Hepatocyte (in vitro differentiated cells): ENCODE measurements at regions not wholly inside any gene's neighbourhood (a gene's known extent, or its start where the extent isn't known, plus 50 kb on each side); places are given as distances from the start of the nearest gene placed in this dataset.

Experiments
- DNase-seq: peaks from one replicate; pipeline ENCODE4 v3.0.0-alpha.2; 2016; ENCODE audit warnings: low spot score
- H2AFZ ChIP-seq: fragments of 200-600 bp; sonication (generic); 2 replicates; pipeline ENCODE4 v1.6.0; 2016; ENCODE audit warnings: antibody characterized with exemption, mild to moderate bottlenecking
- H3K27ac ChIP-seq: fragments of 200-600 bp; sonication (generic); 2 replicates; pipeline ENCODE4 v1.5.1; 2016; ENCODE audit warnings: mild to moderate bottlenecking
- H3K27me3 ChIP-seq: fragments of 200-600 bp; sonication (generic); 2 replicates; pipeline ENCODE4 v1.6.1; 2016
- H3K36me3 ChIP-seq: fragments of 200-600 bp; sonication (generic); replicated peaks from 2 replicates; pipeline ENCODE4 v1.5.1; 2016; ENCODE audit warnings: low read depth; ENCODE audit not compliant: insufficient read depth
- H3K4me1 ChIP-seq: fragments of 200-600 bp; sonication (generic); 2 replicates; pipeline ENCODE4 v1.5.1; 2016; ENCODE audit warnings: mild to moderate bottlenecking, moderate library complexity; ENCODE audit not compliant: insufficient read depth
- H3K4me2 ChIP-seq: fragments of 200-600 bp; sonication (generic); 2 replicates; pipeline ENCODE4 v1.6.0; 2016
- H3K4me3 ChIP-seq: fragments of 200-600 bp; sonication (generic); 2 replicates; pipeline ENCODE4 v1.5.1; 2016; ENCODE audit warnings: mild to moderate bottlenecking
- H3K79me2 ChIP-seq: fragments of 200-600 bp; sonication (generic); 2 replicates; pipeline ENCODE4 v1.6.0; 2017; ENCODE audit warnings: mild to moderate bottlenecking
- H3K9me2 ChIP-seq: fragments of 200-600 bp; sonication (generic); replicated peaks from 2 replicates; pipeline ENCODE4 v1.6.0; 2017; ENCODE audit warnings: mild to moderate bottlenecking; ENCODE audit not compliant: insufficient read depth
- H3K9me3 ChIP-seq: fragments of 200-600 bp; sonication (generic); 2 replicates; pipeline ENCODE4 v1.5.1; 2016; ENCODE audit warnings: low read depth, mild to moderate bottlenecking
- H4K20me1 ChIP-seq: fragments of 200-600 bp; sonication (generic); 2 replicates; pipeline ENCODE4 v1.6.0; 2016; ENCODE audit warnings: mild to moderate bottlenecking; ENCODE audit not compliant: insufficient read depth, poor library complexity, severe bottlenecking
- EZH2 ChIP-seq: fragments of 200-600 bp; sonication (generic); IDR thresholded peaks from 2 replicates; pipeline ENCODE4 v1.6.1; 2016; ENCODE audit warnings: antibody characterized with exemption, mild to moderate bottlenecking, borderline replicate concordance
- EZH2phosphoT487 ChIP-seq: fragments of 200-600 bp; sonication (generic); IDR thresholded peaks from one replicate; pipeline ENCODE4 v1.6.1; 2018; ENCODE audit warnings: antibody characterized with exemption, mild to moderate bottlenecking, low read depth, moderate library complexity; ENCODE audit not compliant: unreplicated experiment, severe bottlenecking
- WGBS: methylation state at CpG from one replicate; pipeline ENCODE4 v1.1.6; 2016; ENCODE audit warnings: low lambda C conversion rate; ENCODE audit errors: missing lambda C conversion rate; 5-methylcytosine and 5-hydroxymethylcytosine counted together
- TF ChIP-seq, protein P1 (sequence below): fragments of 200-600 bp; sonication (generic); IDR thresholded peaks from 2 replicates; pipeline ENCODE4 v1.5.1; 2016; ENCODE audit warnings: antibody characterized with exemption, mild to moderate bottlenecking; ENCODE audit not compliant: poor library complexity

DNA sequence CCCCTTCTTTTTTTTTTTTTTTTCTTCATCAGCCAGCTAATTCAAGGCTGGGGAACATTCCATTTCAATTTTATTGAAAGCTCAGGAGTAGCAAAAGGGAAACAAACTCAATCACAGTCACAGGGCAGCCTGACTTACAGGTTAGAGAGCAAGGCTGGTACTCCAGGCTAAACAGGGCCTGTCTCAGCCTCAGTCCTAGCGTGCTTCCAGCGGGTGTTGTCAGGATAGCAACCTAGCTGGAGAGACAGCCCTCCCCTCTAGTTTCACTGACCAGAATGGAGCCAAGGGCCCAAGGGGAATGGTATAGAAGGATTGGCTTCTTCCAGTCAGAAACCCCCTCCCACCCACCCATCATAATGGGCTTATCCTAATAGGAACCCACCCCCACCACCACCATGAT, 132.9 kb downstream of the PXDC1 start:
- no peaks in the 10 kb centered on the region for H3K79me2 ChIP-seq
- no peaks in the 10 kb centered on the region for H3K36me3 ChIP-seq
- no peak overlapping the region for H2AFZ ChIP-seq
- no peaks in the 10 kb centered on the region for H3K4me1 ChIP-seq
- no peaks in the 10 kb centered on the region for H3K27me3 ChIP-seq
- 94% methylated on average over 2 of the region's 2 CpGs for WGBS
- no peaks in the 10 kb centered on the region for H4K20me1 ChIP-seq
- DNase-seq = no peak
- no peak overlapping the region for H3K27ac ChIP-seq
- no peak overlapping the region for H3K4me3 ChIP-seq
- no peaks in the 10 kb centered on the region for H3K9me2 ChIP-seq
- no peaks in the 10 kb centered on the region for H3K9me3 ChIP-seq
- TF ChIP-seq EZH2 = no peak
- TF ChIP-seq, protein P1, sequence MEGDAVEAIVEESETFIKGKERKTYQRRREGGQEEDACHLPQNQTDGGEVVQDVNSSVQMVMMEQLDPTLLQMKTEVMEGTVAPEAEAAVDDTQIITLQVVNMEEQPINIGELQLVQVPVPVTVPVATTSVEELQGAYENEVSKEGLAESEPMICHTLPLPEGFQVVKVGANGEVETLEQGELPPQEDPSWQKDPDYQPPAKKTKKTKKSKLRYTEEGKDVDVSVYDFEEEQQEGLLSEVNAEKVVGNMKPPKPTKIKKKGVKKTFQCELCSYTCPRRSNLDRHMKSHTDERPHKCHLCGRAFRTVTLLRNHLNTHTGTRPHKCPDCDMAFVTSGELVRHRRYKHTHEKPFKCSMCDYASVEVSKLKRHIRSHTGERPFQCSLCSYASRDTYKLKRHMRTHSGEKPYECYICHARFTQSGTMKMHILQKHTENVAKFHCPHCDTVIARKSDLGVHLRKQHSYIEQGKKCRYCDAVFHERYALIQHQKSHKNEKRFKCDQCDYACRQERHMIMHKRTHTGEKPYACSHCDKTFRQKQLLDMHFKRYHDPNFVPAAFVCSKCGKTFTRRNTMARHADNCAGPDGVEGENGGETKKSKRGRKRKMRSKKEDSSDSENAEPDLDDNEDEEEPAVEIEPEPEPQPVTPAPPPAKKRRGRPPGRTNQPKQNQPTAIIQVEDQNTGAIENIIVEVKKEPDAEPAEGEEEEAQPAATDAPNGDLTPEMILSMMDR = no peak
- TF ChIP-seq EZH2phosphoT487 = no peak
- H3K4me2 ChIP-seq = no peak overlapping the region

DNA sequence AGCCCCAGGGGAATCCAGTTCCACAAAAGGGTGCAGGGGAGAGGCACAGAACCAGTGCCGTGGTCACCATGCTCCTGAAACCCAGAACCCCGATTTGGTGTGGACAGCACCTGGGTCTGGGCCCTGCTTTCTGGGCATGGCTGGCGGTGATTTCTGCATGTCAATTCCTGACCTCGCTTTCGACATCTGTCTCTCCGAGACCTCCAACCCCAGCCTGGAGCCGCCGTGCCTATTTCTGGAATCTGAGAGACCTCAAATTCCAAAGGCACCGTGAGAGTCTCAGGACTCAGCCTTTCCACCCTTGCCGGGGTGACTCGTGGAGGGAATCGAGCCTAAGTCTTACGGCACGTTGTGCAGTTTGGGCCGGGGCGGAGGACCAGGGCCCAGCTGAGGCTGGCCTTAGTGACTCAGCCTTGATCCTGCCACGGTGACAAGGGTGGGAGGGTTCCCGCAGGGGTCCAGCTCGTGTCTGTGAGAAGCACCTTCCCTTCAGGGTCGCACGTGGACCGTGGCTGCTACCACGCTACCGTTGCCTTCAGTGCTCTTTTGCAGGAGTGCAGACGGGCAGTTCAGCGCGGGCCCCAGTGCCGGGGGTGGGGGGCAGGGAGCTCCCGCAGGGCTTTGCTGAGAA, 133.7 kb downstream of the PXDC1 start:
- no peaks in the 10 kb centered on the region for H3K79me2 ChIP-seq
- H3K27me3 ChIP-seq = no peaks in the 10 kb centered on the region
- no peak for DNase-seq
- no peak overlapping the region for H3K27ac ChIP-seq
- H3K36me3 ChIP-seq = no peaks in the 10 kb centered on the region
- H3K9me2 ChIP-seq = no peaks in the 10 kb centered on the region
- no peaks in the 10 kb centered on the region for H3K9me3 ChIP-seq
- 93% methylated on average over 28 of the region's 29 CpGs for WGBS
- no peak overlapping the region for H3K4me3 ChIP-seq
- H2AFZ ChIP-seq = no peak overlapping the region
- no peak overlapping the region for H3K4me2 ChIP-seq
- no peak for TF ChIP-seq EZH2phosphoT487
- no peak for TF ChIP-seq EZH2
- TF ChIP-seq, protein P1 = no peak
- no peaks in the 10 kb centered on the region for H3K4me1 ChIP-seq
- no peaks in the 10 kb centered on the region for H4K20me1 ChIP-seq

DNA sequence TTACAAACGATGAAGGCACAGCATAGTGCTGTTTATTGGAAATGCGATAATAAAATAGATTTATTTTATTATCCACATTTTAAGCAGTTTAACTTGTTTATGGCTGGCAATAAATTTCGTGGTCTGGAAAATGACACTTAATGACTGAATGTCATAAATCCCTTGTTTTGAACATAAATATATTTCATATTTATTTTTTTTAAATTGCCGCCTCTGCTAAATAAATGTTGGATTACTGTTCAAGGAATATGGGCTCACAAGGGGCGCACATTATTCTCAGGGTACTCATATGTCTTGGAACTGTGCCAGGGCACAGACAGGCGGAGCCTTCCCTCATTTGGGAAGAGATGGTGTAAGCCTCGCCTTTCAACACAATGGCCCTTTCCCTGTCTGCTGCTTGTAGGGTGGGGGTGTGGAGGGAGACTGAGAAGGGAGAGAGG, 134.3 kb downstream of the PXDC1 start:
- no peaks in the 10 kb centered on the region for H3K9me3 ChIP-seq
- H3K4me1 ChIP-seq = no peaks in the 10 kb centered on the region
- no peak for TF ChIP-seq EZH2phosphoT487
- TF ChIP-seq, protein P1 = no peak
- TF ChIP-seq EZH2 = no peak
- no peaks in the 10 kb centered on the region for H3K27me3 ChIP-seq
- H3K9me2 ChIP-seq = no peaks in the 10 kb centered on the region
- H2AFZ ChIP-seq = no peak overlapping the region
- H3K79me2 ChIP-seq = no peaks in the 10 kb centered on the region
- no peak overlapping the region for H3K4me2 ChIP-seq
- H3K36me3 ChIP-seq = no peaks in the 10 kb centered on the region
- WGBS = 71% methylated on average over 7 of the region's 7 CpGs
- no peaks in the 10 kb centered on the region for H4K20me1 ChIP-seq
- no peak overlapping the region for H3K27ac ChIP-seq
- DNase-seq = no peak
- no peak overlapping the region for H3K4me3 ChIP-seq
